ENCODE measurements at regions not wholly inside any gene's neighbourhood (a gene's known extent, or its start where the extent isn't known, plus 50 kb on each side); places are given as distances from the start of the nearest gene placed in this dataset.

DNA sequence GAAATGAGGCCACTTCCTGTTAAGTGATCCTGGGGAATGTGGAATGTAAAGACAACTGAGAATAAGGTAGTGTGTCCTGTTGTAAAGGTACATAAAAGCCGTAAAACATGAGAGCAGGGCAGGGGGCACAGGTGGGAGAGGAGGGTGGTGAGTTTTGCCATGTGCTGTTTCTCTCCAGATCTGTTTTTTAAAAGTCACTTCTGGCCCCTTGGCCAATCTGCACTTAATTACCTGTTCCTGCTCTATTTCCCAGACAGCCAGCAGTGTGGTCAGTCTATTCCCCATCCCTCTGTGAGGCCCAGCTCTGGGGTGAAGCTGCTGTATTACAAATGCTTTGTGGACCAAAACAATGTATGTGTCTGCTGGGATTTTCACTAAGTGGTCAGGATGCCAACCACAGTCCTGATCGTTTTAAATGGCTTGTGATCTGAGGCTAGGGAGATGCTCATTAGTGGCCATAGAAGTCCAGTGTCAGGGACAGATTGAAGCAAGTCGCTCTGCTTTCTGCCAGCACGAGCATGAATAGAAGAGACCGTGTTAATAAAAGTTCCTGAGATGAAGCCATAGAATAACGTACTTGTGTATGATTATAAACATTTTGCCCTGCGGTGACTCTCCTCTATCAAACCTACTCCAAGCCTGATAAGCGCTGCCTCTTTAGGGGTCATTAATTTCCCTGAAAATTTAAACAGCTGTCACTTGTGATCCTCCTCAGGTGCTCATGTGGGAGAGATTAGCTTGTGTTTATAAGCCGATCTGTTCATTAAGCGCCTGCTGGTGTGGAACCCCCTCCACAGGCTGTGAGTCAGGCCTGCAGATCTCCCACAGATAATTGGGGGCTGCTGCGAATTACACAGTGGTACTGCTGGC lies 111.8 kb upstream of the CENPW start:
- TF ChIP-seq, protein P1, sequence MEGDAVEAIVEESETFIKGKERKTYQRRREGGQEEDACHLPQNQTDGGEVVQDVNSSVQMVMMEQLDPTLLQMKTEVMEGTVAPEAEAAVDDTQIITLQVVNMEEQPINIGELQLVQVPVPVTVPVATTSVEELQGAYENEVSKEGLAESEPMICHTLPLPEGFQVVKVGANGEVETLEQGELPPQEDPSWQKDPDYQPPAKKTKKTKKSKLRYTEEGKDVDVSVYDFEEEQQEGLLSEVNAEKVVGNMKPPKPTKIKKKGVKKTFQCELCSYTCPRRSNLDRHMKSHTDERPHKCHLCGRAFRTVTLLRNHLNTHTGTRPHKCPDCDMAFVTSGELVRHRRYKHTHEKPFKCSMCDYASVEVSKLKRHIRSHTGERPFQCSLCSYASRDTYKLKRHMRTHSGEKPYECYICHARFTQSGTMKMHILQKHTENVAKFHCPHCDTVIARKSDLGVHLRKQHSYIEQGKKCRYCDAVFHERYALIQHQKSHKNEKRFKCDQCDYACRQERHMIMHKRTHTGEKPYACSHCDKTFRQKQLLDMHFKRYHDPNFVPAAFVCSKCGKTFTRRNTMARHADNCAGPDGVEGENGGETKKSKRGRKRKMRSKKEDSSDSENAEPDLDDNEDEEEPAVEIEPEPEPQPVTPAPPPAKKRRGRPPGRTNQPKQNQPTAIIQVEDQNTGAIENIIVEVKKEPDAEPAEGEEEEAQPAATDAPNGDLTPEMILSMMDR (IDR thresholded peaks at IDR 0.05; ENCODE audit: low read depth, low read length), result no peak
- in situ Hi-C loops (cut with HindIII; ENCODE audit: low sequenced_read_pairs), result no loop called here
- no peak for DNase-seq (ENCODE audit: low read depth, low spot score)
- no peak overlapping the region for H3K4me3 ChIP-seq (ENCODE audit: low read depth, low read length)

DNA sequence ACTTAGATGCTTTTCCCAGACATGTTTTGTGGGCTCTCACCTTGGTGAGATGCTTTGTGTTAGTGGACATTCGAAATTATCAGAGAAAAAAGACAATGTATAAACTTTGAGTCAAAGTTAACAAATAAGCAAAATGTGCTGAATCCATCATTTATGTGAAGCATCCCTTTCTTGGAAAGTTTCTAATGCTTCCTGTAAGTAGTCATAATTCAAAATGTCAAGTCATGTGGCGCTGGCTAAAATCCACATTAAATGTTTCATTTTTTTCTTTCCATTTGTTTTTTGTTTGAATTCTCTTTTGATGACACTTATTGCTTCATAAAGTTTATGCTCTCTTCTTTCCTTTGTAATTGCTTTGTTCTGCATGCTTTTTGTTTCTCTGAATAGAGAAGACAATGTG lies 107.2 kb upstream of the CENPW start:
- DNase-seq (ENCODE audit: low read depth, low spot score), result no peak
- in situ Hi-C loops (cut with HindIII; ENCODE audit: low sequenced_read_pairs), result no loop called here
- no peak overlapping the region for H3K4me3 ChIP-seq (ENCODE audit: low read depth, low read length)
- TF ChIP-seq, protein P1 (IDR thresholded peaks at IDR 0.05; ENCODE audit: low read depth, low read length), result no peak

DNA sequence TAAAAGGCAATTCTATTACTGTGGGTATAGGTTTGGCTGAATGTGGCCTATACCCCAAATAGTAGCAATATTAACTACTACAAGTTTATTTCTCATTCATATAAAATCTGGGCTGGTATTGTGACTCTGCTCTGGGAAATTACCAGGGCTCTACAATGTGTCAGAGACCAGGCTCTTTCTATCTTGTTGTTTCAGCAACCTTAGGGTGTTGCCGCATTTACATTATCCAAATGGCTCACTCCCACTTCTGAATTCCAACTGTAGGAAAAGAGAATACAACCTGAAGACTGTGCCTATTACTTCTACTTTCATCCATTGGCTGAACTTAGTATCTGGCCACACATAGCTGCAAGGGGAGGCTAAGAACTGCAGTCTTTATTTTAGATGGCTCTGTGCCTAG lies 106.7 kb upstream of the CENPW start:
- in situ Hi-C loops (cut with HindIII; ENCODE audit: low sequenced_read_pairs), result no loop called here
- TF ChIP-seq, protein P1 (IDR thresholded peaks at IDR 0.05; ENCODE audit: low read depth, low read length), result no peak
- DNase-seq (ENCODE audit: low read depth, low spot score), result no peak

DNA sequence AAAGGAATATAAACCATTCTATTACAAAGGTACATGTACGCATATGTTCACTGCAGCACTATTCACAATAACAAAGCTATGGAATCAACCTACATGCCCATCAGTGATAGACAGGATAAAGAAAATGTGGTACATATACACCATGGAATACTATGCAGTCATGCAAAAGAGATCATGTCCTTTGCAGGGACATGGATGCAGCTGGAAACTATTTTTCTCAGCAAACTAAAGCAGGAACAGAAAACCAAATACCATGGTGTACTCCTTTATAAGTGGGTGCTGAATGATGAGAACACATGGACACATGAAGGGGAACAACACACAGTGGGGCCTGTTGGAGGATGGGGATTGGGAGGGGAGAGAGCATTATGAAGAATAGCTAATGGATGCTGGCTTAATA lies 104.6 kb upstream of the CENPW start:
- no peak for DNase-seq (ENCODE audit: low read depth, low spot score)
- H3K4me3 ChIP-seq (ENCODE audit: low read depth, low read length), result no peak overlapping the region
- in situ Hi-C loops (cut with HindIII; ENCODE audit: low sequenced_read_pairs), result no loop called here
- TF ChIP-seq, protein P1 (IDR thresholded peaks at IDR 0.05; ENCODE audit: low read depth, low read length), result no peak

More for the DNA sequence above, 106.7 kb upstream of the CENPW start:
- H3K4me3 ChIP-seq (ENCODE audit: low read depth, low read length), result no peak overlapping the region

DNA sequence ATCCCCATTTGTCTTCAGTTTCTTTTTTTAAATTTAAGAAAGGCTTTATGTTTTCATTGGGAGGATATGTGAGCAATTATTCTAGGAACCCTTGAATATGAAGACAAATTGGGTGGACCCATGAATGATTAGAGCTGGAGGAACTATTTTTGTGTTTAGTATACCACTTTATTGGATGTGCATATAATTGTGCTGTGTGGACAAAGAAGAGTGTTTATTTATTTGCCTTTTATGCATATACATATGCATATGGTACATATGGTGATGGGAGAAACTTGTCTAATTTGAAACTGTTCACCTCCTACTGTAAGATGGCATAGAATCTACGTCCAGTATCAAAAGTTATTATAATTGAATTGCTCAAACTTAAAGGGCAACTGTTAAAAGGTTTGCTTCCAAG lies 94.8 kb upstream of the CENPW start:
- H3K4me3 ChIP-seq (ENCODE audit: low read depth, low read length), result no peak overlapping the region
- TF ChIP-seq, protein P1 (IDR thresholded peaks at IDR 0.05; ENCODE audit: low read depth, low read length), result no peak
- in situ Hi-C loops (cut with HindIII; ENCODE audit: low sequenced_read_pairs), result no loop called here
- DNase-seq (ENCODE audit: low read depth, low spot score), result no peak

DNA sequence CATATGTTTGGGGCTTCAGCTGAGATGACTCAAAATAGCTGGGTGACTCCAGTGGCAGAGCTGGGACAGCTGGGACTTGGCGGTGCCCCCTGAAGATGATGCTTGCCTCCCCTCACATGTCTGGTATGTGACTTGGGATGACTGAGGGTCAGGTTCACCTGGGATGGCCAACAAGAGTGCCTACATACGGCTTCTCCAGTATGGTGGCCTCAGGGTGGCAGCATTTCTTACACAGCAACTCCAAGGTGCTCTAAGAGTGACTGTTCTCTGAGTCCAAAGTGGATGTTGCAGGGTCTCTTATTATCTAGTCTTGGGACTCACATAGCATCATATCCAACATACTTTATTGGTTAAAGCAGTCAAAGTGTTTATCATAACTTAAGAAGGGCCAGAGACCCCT lies 87.8 kb upstream of the CENPW start:
- in situ Hi-C loops (cut with HindIII; ENCODE audit: low sequenced_read_pairs), result no loop called here
- no peak overlapping the region for H3K4me3 ChIP-seq (ENCODE audit: low read depth, low read length)
- TF ChIP-seq, protein P1 (IDR thresholded peaks at IDR 0.05; ENCODE audit: low read depth, low read length), result no peak
- DNase-seq (ENCODE audit: low read depth, low spot score), result no peak
